Osteoblast (primary cell): ENCODE measurements at regions not wholly inside any gene's neighbourhood (a gene's known extent, or its start where the extent isn't known, plus 50 kb on each side); places are given as distances from the start of the nearest gene placed in this dataset.

ENCODE experiments used
- DNase-seq: peaks from one replicate; pipeline ENCODE4 v3.0.0; 2011; ENCODE audit warnings: low spot score, mixed read lengths; ENCODE audit not compliant: insufficient read length; ENCODE audit errors: missing footprints
- H2AFZ ChIP-seq: 2 replicates; pipeline ENCODE4 v1.6.0; 2011; ENCODE audit warnings: mild to moderate bottlenecking, low read length
- H3K27ac ChIP-seq: 2 replicates; pipeline ENCODE4 v1.5.1; 2011; ENCODE audit warnings: mild to moderate bottlenecking, low read depth, low read length, moderate library complexity
- H3K27me3 ChIP-seq: 2 replicates; pipeline ENCODE4 v1.6.0; 2012; ENCODE audit warnings: mild to moderate bottlenecking, control low read depth, inconsistent platforms, low read length, moderate library complexity; ENCODE audit not compliant: insufficient read depth
- H3K36me3 ChIP-seq: 2 replicates; pipeline ENCODE4 v1.5.1; 2011; ENCODE audit warnings: mild to moderate bottlenecking, low read length, control low read depth, moderate library complexity; ENCODE audit not compliant: insufficient read depth
- H3K4me1 ChIP-seq: 2 replicates; pipeline ENCODE4 v1.5.1; 2011; ENCODE audit warnings: mild to moderate bottlenecking, low read length, control low read depth, moderate library complexity; ENCODE audit not compliant: insufficient read depth
- H3K4me2 ChIP-seq: 2 replicates; pipeline ENCODE4 v1.6.0; 2011; ENCODE audit warnings: mild to moderate bottlenecking, low read length; ENCODE audit not compliant: insufficient read depth
- H3K4me3 ChIP-seq: fragments of 200-600 bp; sonication (generic); 3 replicates; pipeline ENCODE4 v1.5.1; 2012; ENCODE audit warnings: mild to moderate bottlenecking, low read length, inconsistent platforms; ENCODE audit not compliant: insufficient read depth
- H3K79me2 ChIP-seq: 2 replicates; pipeline ENCODE4 v1.6.0; 2012; ENCODE audit warnings: mild to moderate bottlenecking, low read length, control low read depth, inconsistent platforms; ENCODE audit not compliant: insufficient read depth
- H3K9me3 ChIP-seq: 2 replicates; pipeline ENCODE4 v1.5.1; 2011; ENCODE audit warnings: low read depth, low read length, control low read depth
- H4K20me1 ChIP-seq: 2 replicates; pipeline ENCODE4 v1.6.0; 2012; ENCODE audit warnings: mild to moderate bottlenecking, low read length, control low read depth; ENCODE audit not compliant: insufficient read depth
- TF ChIP-seq, protein P1 (sequence below): IDR thresholded peaks from 2 replicates; pipeline ENCODE4 v1.5.1; 2011; ENCODE audit warnings: mild to moderate bottlenecking, low read depth, low read length, moderate library complexity; ENCODE audit errors: extremely low read depth

GRCh38 chr1:38738207-38738606, 121.4 kb downstream of the RRAGC start:
- no peak for DNase-seq
- Histone ChIP-seq H3K27me3 (peaks cover 3% of the 10 kb centered on the region), H3K9me3 (no peaks in the 10 kb centered on the region), H3K79me2 (no peaks in the 10 kb centered on the region), H3K4me3 (no peak overlapping the region), H4K20me1 (no peaks in the 10 kb centered on the region), H3K27ac (no peak overlapping the region), H3K4me1 (peaks cover 9% of the 10 kb centered on the region), H2AFZ (no peak overlapping the region), H3K36me3 (no peaks in the 10 kb centered on the region), H3K4me2 (no peak overlapping the region)
- TF ChIP-seq, protein P1, sequence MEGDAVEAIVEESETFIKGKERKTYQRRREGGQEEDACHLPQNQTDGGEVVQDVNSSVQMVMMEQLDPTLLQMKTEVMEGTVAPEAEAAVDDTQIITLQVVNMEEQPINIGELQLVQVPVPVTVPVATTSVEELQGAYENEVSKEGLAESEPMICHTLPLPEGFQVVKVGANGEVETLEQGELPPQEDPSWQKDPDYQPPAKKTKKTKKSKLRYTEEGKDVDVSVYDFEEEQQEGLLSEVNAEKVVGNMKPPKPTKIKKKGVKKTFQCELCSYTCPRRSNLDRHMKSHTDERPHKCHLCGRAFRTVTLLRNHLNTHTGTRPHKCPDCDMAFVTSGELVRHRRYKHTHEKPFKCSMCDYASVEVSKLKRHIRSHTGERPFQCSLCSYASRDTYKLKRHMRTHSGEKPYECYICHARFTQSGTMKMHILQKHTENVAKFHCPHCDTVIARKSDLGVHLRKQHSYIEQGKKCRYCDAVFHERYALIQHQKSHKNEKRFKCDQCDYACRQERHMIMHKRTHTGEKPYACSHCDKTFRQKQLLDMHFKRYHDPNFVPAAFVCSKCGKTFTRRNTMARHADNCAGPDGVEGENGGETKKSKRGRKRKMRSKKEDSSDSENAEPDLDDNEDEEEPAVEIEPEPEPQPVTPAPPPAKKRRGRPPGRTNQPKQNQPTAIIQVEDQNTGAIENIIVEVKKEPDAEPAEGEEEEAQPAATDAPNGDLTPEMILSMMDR, result no peak

DNA sequence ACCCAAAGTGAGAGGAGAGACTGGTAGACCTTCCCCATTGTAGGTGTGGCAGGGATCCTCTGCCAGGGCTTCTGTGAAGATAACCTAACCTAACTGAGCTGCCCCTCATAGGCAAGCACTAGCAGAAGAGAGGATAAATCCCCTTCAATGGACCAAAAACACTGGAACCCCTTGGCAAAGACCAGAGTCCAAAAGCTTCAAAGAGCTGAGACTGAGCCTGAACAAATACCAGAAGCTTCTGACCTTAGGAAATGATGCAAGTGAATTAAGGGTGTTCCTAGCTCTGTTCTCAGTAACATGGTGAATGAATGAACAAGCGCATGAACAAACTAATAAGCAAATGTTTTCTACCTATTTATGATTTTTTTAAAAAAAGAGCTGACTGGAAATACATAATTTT, 123.2 kb downstream of the RRAGC start:
- H4K20me1 ChIP-seq, result no peaks in the 10 kb centered on the region
- peaks cover 9% of the 10 kb centered on the region for H3K4me1 ChIP-seq
- no peak overlapping the region for H3K4me2 ChIP-seq
- TF ChIP-seq, protein P1, result no peak
- H3K9me3 ChIP-seq, result no peaks in the 10 kb centered on the region
- peaks cover 5% of the 10 kb centered on the region for H3K27me3 ChIP-seq
- H3K36me3 ChIP-seq, result no peaks in the 10 kb centered on the region
- H2AFZ ChIP-seq, result no peak overlapping the region
- H3K27ac ChIP-seq, result peak overlapping the region; percentile 29
- no peak overlapping the region for H3K4me3 ChIP-seq
- no peaks in the 10 kb centered on the region for H3K79me2 ChIP-seq
- DNase-seq, result no peak

GRCh38 chr1:38735651-38736161, 123.9 kb downstream of the RRAGC start:
- no peak for DNase-seq
- TF ChIP-seq, protein P1, result no peak
- H3K79me2 ChIP-seq, result no peaks in the 10 kb centered on the region
- no peaks in the 10 kb centered on the region for H4K20me1 ChIP-seq
- peaks cover 9% of the 10 kb centered on the region for H3K4me1 ChIP-seq
- H3K36me3 ChIP-seq, result no peaks in the 10 kb centered on the region
- H3K9me3 ChIP-seq, result no peaks in the 10 kb centered on the region
- H3K27me3 ChIP-seq, result peaks cover 3% of the 10 kb centered on the region
- H2AFZ ChIP-seq, result no peak overlapping the region
- peak overlapping the region; percentile 25 for H3K4me2 ChIP-seq
- peak overlapping the region; percentile 29 for H3K27ac ChIP-seq
- H3K4me3 ChIP-seq, result no peak overlapping the region

- H3K4me3 ChIP-seq, result no peak overlapping the region
- peaks cover 3% of the 10 kb centered on the region for H3K27me3 ChIP-seq
- H3K27ac ChIP-seq, result no peak overlapping the region
- no peaks in the 10 kb centered on the region for H3K9me3 ChIP-seq
- DNase-seq, result no peak
- H3K4me2 ChIP-seq, result no peak overlapping the region
- no peaks in the 10 kb centered on the region for H4K20me1 ChIP-seq
- no peaks in the 10 kb centered on the region for H3K36me3 ChIP-seq
- H2AFZ ChIP-seq, result no peak overlapping the region
- TF ChIP-seq, protein P1, result no peak
- peaks cover 13% of the 10 kb centered on the region for H3K4me1 ChIP-seq
- no peaks in the 10 kb centered on the region for H3K79me2 ChIP-seq
Measured at GRCh38 chr1:38733761-38734160, 125.8 kb downstream of the RRAGC start.
